ENCODE measurements at regions not wholly inside any gene's neighbourhood (a gene's known extent, or its start where the extent isn't known, plus 50 kb on each side); places are given as distances from the start of the nearest gene placed in this dataset.

GRCh38 chr16:50991436-50991835 lies 159.6 kb downstream of the SALL1 start:
- FAIRE-seq, result no peak

- FAIRE-seq, result no peak
Measured at GRCh38 chr16:50991006-50991405, 160.1 kb downstream of the SALL1 start.

GRCh38 chr16:50989047-50989446 lies 162.0 kb downstream of the SALL1 start:
- no peak for FAIRE-seq

- no peak for FAIRE-seq
Measured at GRCh38 chr16:50988441-50988840, 162.6 kb downstream of the SALL1 start.

GRCh38 chr16:50986453-50986852 lies 164.6 kb downstream of the SALL1 start:
- no peak for FAIRE-seq

GRCh38 chr16:50985733-50986132 lies 165.3 kb downstream of the SALL1 start:
- FAIRE-seq, result no peak

GRCh38 chr16:50984688-50985087 lies 166.4 kb downstream of the SALL1 start:
- no peak for FAIRE-seq

GRCh38 chr16:50982808-50983207 lies 168.3 kb downstream of the SALL1 start:
- no peak for FAIRE-seq

GRCh38 chr16:50981951-50982350 lies 169.1 kb downstream of the SALL1 start:
- FAIRE-seq, result no peak

- no peak for FAIRE-seq
Measured at GRCh38 chr16:50980666-50981065, 170.4 kb downstream of the SALL1 start.

- FAIRE-seq, result no peak
Measured at GRCh38 chr16:50979806-50980620, 171.1 kb downstream of the SALL1 start.

GRCh38 chr16:50977138-50977537 lies 173.9 kb downstream of the SALL1 start:
- FAIRE-seq, result no peak

GRCh38 chr16:50974438-50975036 lies 176.5 kb downstream of the SALL1 start:
- FAIRE-seq, result no peak

- no peak for FAIRE-seq
Measured at GRCh38 chr16:50972876-50973275, 178.2 kb downstream of the SALL1 start.

GRCh38 chr16:50970281-50970680 lies 180.8 kb downstream of the SALL1 start:
- FAIRE-seq, result no peak

- FAIRE-seq, result no peak
Measured at GRCh38 chr16:50967827-50968612, 183.1 kb downstream of the SALL1 start.

GRCh38 chr16:50964491-50964890 lies 186.6 kb downstream of the SALL1 start:
- FAIRE-seq, result no peak

GRCh38 chr16:50961952-50962351 lies 189.1 kb downstream of the SALL1 start:
- FAIRE-seq, result no peak

- no peak for FAIRE-seq
Measured at GRCh38 chr16:50960517-50961202, 190.4 kb downstream of the SALL1 start.

GRCh38 chr16:50957056-50957455 lies 194.0 kb downstream of the SALL1 start:
- no peak for FAIRE-seq

GRCh38 chr16:50956637-50957036 lies 194.4 kb downstream of the SALL1 start:
- FAIRE-seq, result no peak

GRCh38 chr16:50955311-50955710 lies 195.8 kb downstream of the SALL1 start:
- FAIRE-seq, result no peak

- no peak for FAIRE-seq
Measured at GRCh38 chr16:50954469-50954868, 196.6 kb downstream of the SALL1 start.
